Right forelimb (tissue), 1 donor: ENCODE measurements at regions not wholly inside any gene's neighbourhood (a gene's known extent, or its start where the extent isn't known, plus 50 kb on each side); places are given as distances from the start of the nearest gene placed in this dataset.

Experiments used
- DNase-seq: peaks from one replicate; pipeline ENCODE4 v3.0.0-alpha.2; 2018

- no peak for DNase-seq
Measured at GRCh38 chr9:113788616-113789330, 87.3 kb upstream of the ZNF618 start.

- DNase-seq = no peak
Measured at GRCh38 chr9:113790093-113790492, 86.0 kb upstream of the ZNF618 start.

- no peak for DNase-seq
Measured at GRCh38 chr9:113793558-113793957, 82.6 kb upstream of the ZNF618 start.

GRCh38 chr9:113794721-113795120 lies 81.4 kb upstream of the ZNF618 start:
- DNase-seq = no peak

GRCh38 chr9:113795811-113796392 lies 80.2 kb upstream of the ZNF618 start:
- no peak for DNase-seq

GRCh38 chr9:113796646-113797426 lies 79.3 kb upstream of the ZNF618 start:
- DNase-seq = no peak

- DNase-seq = no peak
Measured at GRCh38 chr9:113798062-113799030, 77.8 kb upstream of the ZNF618 start.

- no peak for DNase-seq
Measured at GRCh38 chr9:113800276-113800675, 75.8 kb upstream of the ZNF618 start.

- no peak for DNase-seq
Measured at GRCh38 chr9:113803811-113804589, 72.1 kb upstream of the ZNF618 start.

GRCh38 chr9:113805486-113806132 lies 70.5 kb upstream of the ZNF618 start:
- no peak for DNase-seq

- DNase-seq = peak; percentile 73
Measured at GRCh38 chr9:113807173-113808061, 68.7 kb upstream of the ZNF618 start.

- no peak for DNase-seq
Measured at GRCh38 chr9:113808391-113809358, 67.4 kb upstream of the ZNF618 start.

- DNase-seq = no peak
Measured at GRCh38 chr9:113817171-113817570, 58.9 kb upstream of the ZNF618 start.

GRCh38 chr9:113818391-113818790 lies 57.7 kb upstream of the ZNF618 start:
- DNase-seq = no peak

GRCh38 chr9:113822315-113822714 lies 53.8 kb upstream of the ZNF618 start:
- DNase-seq = no peak

GRCh38 chr9:113823421-113823820 lies 52.7 kb upstream of the ZNF618 start:
- no peak for DNase-seq
